Transverse colon (tissue), 4 donors: ENCODE measurements at regions not wholly inside any gene's neighbourhood (a gene's known extent, or its start where the extent isn't known, plus 50 kb on each side); places are given as distances from the start of the nearest gene placed in this dataset.

Experiments
- DNase-seq: peaks from one replicate; pipeline ENCODE4 v3.0.0-alpha.2; 2019
- H3K27ac ChIP-seq, 4 donors: fragments of 200-600 bp; sonication (generic); 2 replicates each; pipeline ENCODE4 v1.5.1; 2016 to 2018; ENCODE audit warnings: inconsistent platforms in 4 of 4
- H3K27me3 ChIP-seq: fragments of 200-600 bp; sonication (generic); 2 replicates; pipeline ENCODE4 v1.5.1; 2017; ENCODE audit warnings: inconsistent platforms
- H3K36me3 ChIP-seq, 4 donors: fragments of 200-600 bp; sonication (generic); 2 replicates each; pipeline ENCODE4 v1.5.1; 2017 to 2019; ENCODE audit warnings: inconsistent platforms in 4 of 4
- H3K4me1 ChIP-seq, 4 donors: fragments of 200-600 bp; sonication (generic); 2 replicates each; pipeline ENCODE4 v1.5.1; 2017 to 2020; ENCODE audit warnings: inconsistent platforms in 4 of 4
- H3K4me3 ChIP-seq, 4 donors: fragments of 200-600 bp; sonication (generic); 1 replicate in 1 of 4; 2 replicates in 3 of 4; pipeline versions ENCODE4 v1.5.1 to v1.6.1; 2017 to 2019; ENCODE audit warnings: inconsistent platforms in 4 of 4
- H3K9me3 ChIP-seq, 2 donors: fragments of 200-600 bp; sonication (generic); 2 replicates each; pipeline ENCODE4 v1.5.1; 2017 to 2019; ENCODE audit warnings: inconsistent platforms in 2 of 2
- EP300 ChIP-seq: sonication (generic); formaldehyde crosslinking; IDR thresholded peaks from one replicate; pipeline ENCODE4 v1.6.1; 2017; ENCODE audit warnings: antibody characterized with exemption, low read depth
- POLR2A ChIP-seq: fragments of 450-650 bp; IDR thresholded peaks from one replicate; pipeline ENCODE4 v1.6.1; 2016; ENCODE audit warnings: antibody characterized with exemption, mild to moderate bottlenecking, moderate library complexity
- POLR2AphosphoS5 ChIP-seq, 3 donors: sonication (generic); formaldehyde crosslinking; IDR thresholded peaks; one replicate each; pipeline ENCODE4 v1.6.1; 2016; ENCODE audit warnings: antibody characterized with exemption in 3 of 3
- WGBS, 2 donors: methylation state at CpG; one replicate each; pipeline ENCODE4 v1.1.5; 2018; ENCODE audit warnings: low coverage in 1 of 2; 5-methylcytosine and 5-hydroxymethylcytosine counted together
- in situ Hi-C, 4 donors: fragments of 200-750 bp; cut with MboI; loops; one replicate each; pipeline versions ENCODE4 v1.15.0 to v1.15.1; 2017; ENCODE audit warnings: low sequenced_read_pairs in 3 of 4, low pct_ligation_motif_present in 1 of 4, low pct_unique_long_range_greater_than_20kb in 1 of 4
- intact Hi-C: fragments of 100-400 bp; cut with DNase I; formaldehyde crosslinking; loops from one replicate; pipeline ENCODE4 v1.15.1; 2023; ENCODE audit warnings: low total_unique reads
- TF ChIP-seq, protein P1 (sequence below), 5 experiments: fragments of 200-600 bp in 3 of 5; fragments of 450-650 bp in 2 of 5; sonication (generic) in 3 of 5; IDR thresholded peaks; 1 replicate in 2 of 5; 2 replicates in 3 of 5; pipeline ENCODE4 v1.5.1; 2016 to 2017; ENCODE audit warnings: antibody characterized with exemption in 5 of 5, inconsistent platforms in 3 of 5, mild to moderate bottlenecking in 2 of 5, moderate library complexity in 1 of 5

DNA sequence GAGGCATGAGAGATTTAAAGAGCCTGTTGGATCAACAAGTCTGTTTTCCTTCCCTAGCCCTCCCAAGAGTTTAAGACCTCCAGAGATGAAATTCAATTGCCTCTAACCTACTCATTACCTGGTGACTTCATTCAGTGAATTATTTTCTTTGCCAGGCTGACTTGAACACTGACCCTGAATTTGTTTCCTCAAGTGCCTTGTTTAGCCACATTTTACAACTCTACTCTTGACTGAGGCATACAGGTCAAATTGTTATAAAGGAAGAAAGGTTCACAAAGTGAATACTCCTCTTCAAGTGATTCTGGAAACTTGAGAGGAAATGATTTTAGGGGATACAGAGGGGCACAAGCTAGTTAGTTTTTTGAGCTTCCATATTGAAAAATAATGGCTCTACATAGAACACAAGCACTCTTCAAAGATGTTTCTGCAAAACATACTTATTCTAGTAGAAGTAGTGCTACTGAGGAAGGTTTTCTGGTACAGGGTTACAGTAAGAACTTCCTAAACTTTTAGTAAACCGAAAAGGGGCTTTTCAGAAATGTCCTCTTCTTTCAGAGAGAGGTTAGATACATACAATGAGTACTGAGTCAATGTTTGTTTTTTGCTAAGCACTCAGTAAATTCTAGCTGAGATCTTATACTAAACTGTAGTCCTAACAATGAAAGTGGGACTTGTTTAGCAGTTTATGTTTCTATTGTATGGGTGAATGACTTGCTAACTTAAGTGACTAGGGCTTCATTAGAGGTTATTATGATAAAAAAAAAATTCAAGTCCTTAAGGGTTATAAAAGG, 137.4 kb upstream of the SATB1 start:
- Histone ChIP-seq H3K27ac (no peak overlapping the region), H3K27me3 (no peaks in the 10 kb centered on the region), H3K4me3 (no peak overlapping the region), H3K4me1 (peaks cover 0 to 4% (median 3%) of the 10 kb centered on the region in 4 donors), H3K36me3 (no peaks in the 10 kb centered on the region), H3K9me3 (no peaks in the 10 kb centered on the region)
- intact Hi-C loops (no loop called here), in situ Hi-C loops (loop anchor here (5.0 to 25.0 kb wide), 2 partner anchors 195 to 200 kb away; no protein-coding TSS in a partner anchor)
- 38 to 45% methylated on average over 1 of the region's 1 CpG for WGBS, 2 donors
- TF ChIP-seq, protein P1, sequence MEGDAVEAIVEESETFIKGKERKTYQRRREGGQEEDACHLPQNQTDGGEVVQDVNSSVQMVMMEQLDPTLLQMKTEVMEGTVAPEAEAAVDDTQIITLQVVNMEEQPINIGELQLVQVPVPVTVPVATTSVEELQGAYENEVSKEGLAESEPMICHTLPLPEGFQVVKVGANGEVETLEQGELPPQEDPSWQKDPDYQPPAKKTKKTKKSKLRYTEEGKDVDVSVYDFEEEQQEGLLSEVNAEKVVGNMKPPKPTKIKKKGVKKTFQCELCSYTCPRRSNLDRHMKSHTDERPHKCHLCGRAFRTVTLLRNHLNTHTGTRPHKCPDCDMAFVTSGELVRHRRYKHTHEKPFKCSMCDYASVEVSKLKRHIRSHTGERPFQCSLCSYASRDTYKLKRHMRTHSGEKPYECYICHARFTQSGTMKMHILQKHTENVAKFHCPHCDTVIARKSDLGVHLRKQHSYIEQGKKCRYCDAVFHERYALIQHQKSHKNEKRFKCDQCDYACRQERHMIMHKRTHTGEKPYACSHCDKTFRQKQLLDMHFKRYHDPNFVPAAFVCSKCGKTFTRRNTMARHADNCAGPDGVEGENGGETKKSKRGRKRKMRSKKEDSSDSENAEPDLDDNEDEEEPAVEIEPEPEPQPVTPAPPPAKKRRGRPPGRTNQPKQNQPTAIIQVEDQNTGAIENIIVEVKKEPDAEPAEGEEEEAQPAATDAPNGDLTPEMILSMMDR (IDR thresholded peaks at IDR 0.05) = no peak
- TF ChIP-seq POLR2A (no peak), POLR2AphosphoS5 (IDR thresholded peaks at IDR 0.05) (no peak), EP300 (no peak)
- DNase-seq = no peak

DNA sequence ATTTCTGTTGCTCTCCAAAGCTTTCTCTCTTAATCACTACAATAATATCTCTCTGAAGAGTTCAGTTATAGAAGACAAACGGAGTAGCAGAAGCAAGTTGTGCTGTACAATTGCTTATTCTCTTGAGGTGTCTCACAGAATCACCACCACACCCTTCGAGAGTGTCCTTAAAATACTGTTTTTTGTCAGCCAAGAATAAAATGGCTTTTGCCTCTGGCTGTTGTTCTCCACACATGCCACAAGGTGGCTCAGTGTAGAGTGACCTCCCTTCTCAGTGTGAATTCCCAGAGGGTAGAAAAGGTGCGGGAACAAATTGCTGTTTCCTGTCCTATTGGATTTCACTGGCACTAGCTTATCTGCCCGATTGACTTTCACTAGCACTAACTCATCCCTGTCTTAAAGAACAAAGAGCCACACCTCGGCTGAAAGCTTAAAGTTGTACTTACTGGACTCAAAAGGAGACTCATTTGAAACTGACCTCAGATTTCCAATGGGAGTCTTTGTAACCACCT, 134.2 kb upstream of the SATB1 start:
- H3K27ac ChIP-seq = no peak overlapping the region
- DNase-seq = peak; percentile 19
- peaks cover 0 to 4% (median 3%) of the 10 kb centered on the region in 4 donors for H3K4me1 ChIP-seq
- in situ Hi-C loops (loop anchor here in 2 of 4 donors (25.0 kb wide), 1 partner anchor 203 kb away; no protein-coding TSS in a partner anchor), intact Hi-C loops (no loop called here)
- WGBS, 2 donors = 0 to 7% methylated on average over 4 to 5 of the region's 5 CpGs
- H3K4me3 ChIP-seq = no peak overlapping the region
- H3K27me3 ChIP-seq = no peaks in the 10 kb centered on the region
- TF ChIP-seq, protein P1 (IDR thresholded peaks at IDR 0.05) = peak; percentile 73 to 89 (median 77)
- TF ChIP-seq POLR2AphosphoS5 (IDR thresholded peaks at IDR 0.05) = no peak
- TF ChIP-seq EP300 = no peak
- TF ChIP-seq POLR2A = no peak
- H3K9me3 ChIP-seq = no peaks in the 10 kb centered on the region
- H3K36me3 ChIP-seq = no peaks in the 10 kb centered on the region

DNA sequence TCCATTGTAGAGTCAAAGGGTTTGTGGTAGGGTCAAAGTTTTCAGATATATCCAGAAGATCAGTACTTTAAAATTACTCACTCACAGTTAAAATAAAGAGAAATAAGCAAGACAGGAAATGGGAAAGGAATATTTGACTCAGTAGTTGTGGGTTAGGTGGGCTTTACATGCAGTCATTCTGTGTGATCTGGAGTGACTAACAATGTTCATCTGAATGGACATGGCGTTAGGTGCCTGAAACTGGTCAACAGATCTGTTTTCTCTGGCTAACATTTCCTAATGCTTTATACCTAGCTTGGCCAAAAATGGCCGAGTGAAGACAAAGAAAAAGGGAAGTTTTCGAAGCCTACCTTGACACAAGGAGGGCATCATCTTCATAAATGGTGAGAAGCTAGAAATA, 133.4 kb upstream of the SATB1 start:
- Histone ChIP-seq H3K9me3 (no peaks in the 10 kb centered on the region), H3K36me3 (no peaks in the 10 kb centered on the region), H3K4me1 (peaks cover 0 to 4% (median 3%) of the 10 kb centered on the region in 4 donors), H3K4me3 (no peak overlapping the region), H3K27ac (no peak overlapping the region), H3K27me3 (no peaks in the 10 kb centered on the region)
- in situ Hi-C loops (loop anchor here in 2 of 4 donors (25.0 kb wide), 1 partner anchor 204 kb away; no protein-coding TSS in a partner anchor), intact Hi-C loops (no loop called here)
- WGBS, 2 donors = 56 to 70% methylated on average over 1 to 3 of the region's 3 CpGs
- no peak for TF ChIP-seq POLR2AphosphoS5 (IDR thresholded peaks at IDR 0.05)
- TF ChIP-seq, protein P1 (IDR thresholded peaks at IDR 0.05) = no peak
- TF ChIP-seq EP300 = no peak
- no peak for TF ChIP-seq POLR2A
- no peak for DNase-seq

DNA sequence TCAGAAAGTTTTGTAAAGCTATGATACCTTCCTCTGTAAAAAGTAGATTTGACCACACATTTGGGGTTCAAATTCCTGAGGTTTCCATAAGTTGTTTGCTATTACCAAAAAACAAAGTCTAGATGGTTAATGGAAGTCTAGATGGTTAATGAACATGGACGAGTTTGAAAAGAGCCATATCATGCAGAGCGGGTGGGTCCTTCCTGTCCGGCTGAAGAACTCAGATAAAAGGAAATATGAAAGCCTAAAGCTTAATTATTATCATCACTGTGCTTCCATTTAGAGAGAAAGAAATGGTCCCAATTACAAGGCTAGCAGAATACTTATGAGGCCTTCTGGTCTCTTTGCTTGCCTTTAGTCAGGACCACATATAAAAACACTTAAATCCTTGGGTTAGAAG, 132.1 kb upstream of the SATB1 start:
- WGBS, 2 donors = 78 to 95% methylated on average over 3 of the region's 3 CpGs
- peaks cover 0 to 4% (median 2%) of the 10 kb centered on the region in 4 donors for H3K4me1 ChIP-seq
- H3K27ac ChIP-seq = no peak overlapping the region
- no peaks in the 10 kb centered on the region for H3K27me3 ChIP-seq
- no peak overlapping the region for H3K4me3 ChIP-seq
- H3K36me3 ChIP-seq = no peaks in the 10 kb centered on the region
- in situ Hi-C loops = loop anchor here in 2 of 4 donors (25.0 kb wide), 1 partner anchor 205 kb away; no protein-coding TSS in a partner anchor
- TF ChIP-seq EP300 = no peak
- TF ChIP-seq, protein P1 (IDR thresholded peaks at IDR 0.05) = no peak
- no peak for TF ChIP-seq POLR2A
- TF ChIP-seq POLR2AphosphoS5 (IDR thresholded peaks at IDR 0.05) = no peak
- H3K9me3 ChIP-seq = no peaks in the 10 kb centered on the region
- no peak for DNase-seq
- intact Hi-C loops = no loop called here
